Left forelimb (tissue), 1 donor: ENCODE measurements at regions not wholly inside any gene's neighbourhood (a gene's known extent, or its start where the extent isn't known, plus 50 kb on each side); places are given as distances from the start of the nearest gene placed in this dataset.

ENCODE experiments used
- DNase-seq: peaks from one replicate; pipeline ENCODE4 v3.0.0-alpha.2; 2018; ENCODE audit warnings: low spot score

GRCh38 chr5:148950892-148951291 is 112.0 kb downstream of the SH3TC2 start:
- DNase-seq: no peak

- DNase-seq: no peak
These were observed 111.2 kb downstream of the SH3TC2 start for GRCh38 chr5:148951612-148952011.

- DNase-seq: no peak
These were observed 110.6 kb downstream of the SH3TC2 start for GRCh38 chr5:148952097-148952867.

DNA sequence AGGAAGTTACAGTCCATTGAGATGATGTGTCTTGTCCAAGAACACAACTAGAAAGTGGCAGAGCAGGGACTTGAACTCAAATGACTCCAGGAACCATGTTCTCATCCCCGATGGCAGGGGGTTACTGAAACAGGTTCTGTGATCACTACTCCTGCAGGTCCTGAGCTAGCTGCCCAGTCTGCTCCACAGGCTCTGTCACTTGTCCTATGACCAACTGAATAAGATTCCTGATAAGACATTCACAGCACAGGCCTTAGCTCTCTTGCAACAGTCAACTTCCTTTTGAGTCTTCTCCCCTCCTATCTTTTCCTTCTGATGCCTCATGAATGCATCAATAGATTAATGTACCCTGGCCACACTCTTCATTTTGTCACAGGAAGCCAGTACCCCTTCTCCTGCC is 109.2 kb downstream of the SH3TC2 start:
- DNase-seq: peak; percentile 38
